ENCODE measurements at regions not wholly inside any gene's neighbourhood (a gene's known extent, or its start where the extent isn't known, plus 50 kb on each side); places are given as distances from the start of the nearest gene placed in this dataset.
"Not testable (repeated sequence)": the region's sequence is repeated elsewhere in the genome, so short reads cannot be mapped to it uniquely, and the experiment has no call there.

- DNase-seq (ENCODE audit: low read depth in 2 of 2): no peak
These were observed 58.3 kb downstream of the C11orf87 start for GRCh38 chr11:109480251-109480650.

- DNase-seq (ENCODE audit: low read depth in 2 of 2): no peak
These were observed 64.1 kb downstream of the C11orf87 start for GRCh38 chr11:109486129-109486528.

DNA sequence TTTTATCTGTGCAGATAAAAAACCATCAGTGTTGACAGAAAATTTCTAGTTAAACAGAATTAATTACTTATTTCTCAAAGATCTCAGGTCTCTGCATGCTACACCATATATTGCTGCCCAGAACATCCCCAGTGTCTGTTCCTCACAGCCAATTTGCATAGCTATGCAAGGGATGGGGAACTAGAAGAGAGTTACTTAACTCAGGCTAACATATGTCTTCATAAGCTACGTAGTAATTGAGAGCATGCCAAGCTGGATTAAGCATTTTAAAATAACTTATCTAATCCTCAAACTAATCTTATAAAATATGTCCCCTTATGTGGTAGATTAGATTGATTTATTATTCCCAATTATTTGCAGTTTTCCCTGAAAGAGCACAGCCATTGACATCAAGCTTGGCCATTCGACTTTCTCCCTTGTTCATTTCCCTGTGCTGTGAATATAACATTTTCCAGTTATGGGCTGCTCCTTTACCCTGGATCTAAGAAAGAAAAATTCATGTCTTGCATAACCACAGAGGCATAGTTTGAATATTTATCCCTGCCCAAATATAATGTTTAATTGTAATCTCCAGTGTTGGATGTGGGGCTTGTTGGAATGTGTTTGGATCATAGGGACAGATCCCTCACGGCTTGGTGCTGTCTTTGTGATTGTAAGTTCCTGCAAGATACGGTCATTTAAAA lies 69.1 kb downstream of the C11orf87 start:
- no peak for DNase-seq (ENCODE audit: low read depth in 2 of 2)

DNA sequence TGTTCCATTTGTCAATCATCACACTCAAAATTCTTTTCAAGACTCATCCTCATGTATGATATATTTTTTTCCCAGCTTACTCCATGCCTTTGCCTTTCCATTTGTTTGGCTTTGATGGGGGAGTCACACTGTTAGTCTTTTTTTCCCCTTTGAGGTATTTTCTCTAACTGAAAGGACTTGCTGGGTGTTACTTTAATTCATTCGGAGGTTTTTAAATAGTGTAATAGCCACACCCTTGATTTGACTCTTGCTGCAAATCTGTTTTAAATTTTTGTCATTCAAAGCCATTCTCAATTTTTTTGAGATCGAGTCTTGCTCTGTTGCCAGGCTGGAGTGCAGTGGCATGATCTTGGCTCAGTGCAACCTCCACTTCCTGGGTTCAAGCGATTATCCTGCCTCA lies 84.1 kb downstream of the C11orf87 start:
- no peak for DNase-seq (ENCODE audit: low read depth in 2 of 2)

DNA sequence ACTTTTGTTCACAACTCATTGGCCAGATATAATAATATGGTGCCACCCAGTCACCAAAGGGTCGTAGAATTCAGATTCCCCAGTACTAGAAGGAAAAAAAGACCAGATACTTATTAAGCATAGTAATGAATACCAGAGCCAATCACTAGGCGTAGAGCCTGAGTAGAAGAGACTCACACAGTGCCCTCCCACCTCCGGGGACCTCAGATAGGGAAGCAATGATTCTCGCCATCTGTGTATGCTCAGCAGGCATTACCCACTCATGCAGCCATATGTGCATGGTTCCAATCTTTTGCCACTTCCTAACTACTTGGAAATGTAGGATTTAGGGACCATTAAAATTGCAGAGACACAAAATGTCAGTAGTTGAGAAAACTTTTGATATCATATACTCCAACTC lies 85.3 kb downstream of the C11orf87 start:
- DNase-seq (ENCODE audit: low read depth in 2 of 2): no peak

DNA sequence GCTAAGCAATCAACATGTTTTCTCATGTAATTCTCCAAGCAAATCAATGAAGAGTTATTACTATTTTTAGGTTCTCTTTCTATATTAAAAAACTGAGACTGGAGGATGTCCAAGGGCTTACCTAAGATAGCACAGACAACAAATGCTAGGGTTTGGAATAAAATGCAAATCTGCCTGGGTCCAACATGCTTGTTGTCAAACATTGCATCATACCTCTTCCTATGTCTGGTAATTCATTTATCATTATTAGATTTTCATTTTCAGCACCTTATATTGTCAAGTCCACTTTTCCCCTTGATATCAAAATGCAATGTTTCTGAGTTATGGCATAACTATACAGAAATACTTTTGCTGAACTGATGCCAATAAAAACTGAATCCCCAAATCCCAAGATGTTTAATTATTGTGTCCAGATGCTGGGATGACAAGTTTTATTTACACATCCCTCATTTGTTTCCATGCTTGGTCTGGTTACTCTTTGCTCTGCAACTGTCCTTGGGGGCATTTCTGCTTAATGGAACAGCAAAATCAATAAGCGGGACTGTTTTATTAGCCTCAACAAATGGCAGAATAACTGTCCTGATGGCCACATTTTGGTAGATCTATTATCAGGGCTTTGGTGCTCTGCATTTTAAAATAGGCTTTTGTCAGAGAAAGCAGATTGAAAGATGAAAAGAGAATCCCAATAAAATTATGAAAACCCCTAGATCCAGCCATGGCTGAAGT lies 86.0 kb downstream of the C11orf87 start:
- DNase-seq (ENCODE audit: low read depth in 2 of 2): no peak

- DNase-seq (ENCODE audit: low read depth in 2 of 2): no peak
These were observed 87.0 kb downstream of the C11orf87 start for GRCh38 chr11:109508943-109509342.

GRCh38 chr11:109510316-109510715 lies 88.3 kb downstream of the C11orf87 start:
- no peak for DNase-seq (ENCODE audit: low read depth in 2 of 2)

- no peak for DNase-seq (ENCODE audit: low read depth in 2 of 2)
These were observed 89.6 kb downstream of the C11orf87 start for GRCh38 chr11:109511598-109511997.

DNA sequence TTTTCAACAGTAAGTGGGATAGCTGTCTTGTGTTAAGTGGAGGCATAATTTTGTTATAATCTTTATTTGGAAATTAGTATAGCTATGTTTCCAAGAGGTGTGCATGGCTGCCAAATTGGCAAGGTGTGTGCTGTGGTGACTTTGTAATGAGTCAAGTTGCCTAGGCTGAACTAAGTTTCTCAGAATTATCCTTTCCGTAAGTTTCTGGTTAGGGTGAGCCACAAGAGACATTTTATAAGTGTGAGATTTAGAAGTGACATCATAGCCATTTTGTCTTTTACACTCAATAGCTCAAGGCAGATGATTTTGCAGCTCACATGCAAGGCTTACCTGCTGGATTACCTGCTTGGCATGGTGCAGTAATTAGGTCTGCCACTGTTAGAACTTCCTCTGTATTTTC lies 90.3 kb downstream of the C11orf87 start:
- no peak for DNase-seq (ENCODE audit: low read depth in 2 of 2)

DNA sequence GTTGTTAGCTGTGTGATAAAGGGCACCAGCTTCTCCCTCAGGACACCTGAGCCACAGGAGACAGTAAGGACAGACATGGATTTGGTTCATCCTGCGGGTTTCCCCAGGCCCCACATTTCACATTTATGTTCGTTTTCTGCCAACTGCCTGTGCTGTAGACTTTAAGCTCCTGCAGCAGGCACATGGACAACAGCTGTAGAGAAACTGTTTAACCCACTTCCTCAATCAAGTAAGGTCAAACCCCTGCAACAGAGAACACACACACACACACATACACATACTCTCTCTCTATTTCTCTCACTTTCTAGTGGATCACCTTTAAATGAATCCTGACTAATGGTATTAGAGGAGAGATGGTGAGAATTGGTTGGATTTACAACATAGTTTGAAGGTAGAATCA lies 90.7 kb downstream of the C11orf87 start:
- no peak for DNase-seq (ENCODE audit: low read depth in 2 of 2)

DNA sequence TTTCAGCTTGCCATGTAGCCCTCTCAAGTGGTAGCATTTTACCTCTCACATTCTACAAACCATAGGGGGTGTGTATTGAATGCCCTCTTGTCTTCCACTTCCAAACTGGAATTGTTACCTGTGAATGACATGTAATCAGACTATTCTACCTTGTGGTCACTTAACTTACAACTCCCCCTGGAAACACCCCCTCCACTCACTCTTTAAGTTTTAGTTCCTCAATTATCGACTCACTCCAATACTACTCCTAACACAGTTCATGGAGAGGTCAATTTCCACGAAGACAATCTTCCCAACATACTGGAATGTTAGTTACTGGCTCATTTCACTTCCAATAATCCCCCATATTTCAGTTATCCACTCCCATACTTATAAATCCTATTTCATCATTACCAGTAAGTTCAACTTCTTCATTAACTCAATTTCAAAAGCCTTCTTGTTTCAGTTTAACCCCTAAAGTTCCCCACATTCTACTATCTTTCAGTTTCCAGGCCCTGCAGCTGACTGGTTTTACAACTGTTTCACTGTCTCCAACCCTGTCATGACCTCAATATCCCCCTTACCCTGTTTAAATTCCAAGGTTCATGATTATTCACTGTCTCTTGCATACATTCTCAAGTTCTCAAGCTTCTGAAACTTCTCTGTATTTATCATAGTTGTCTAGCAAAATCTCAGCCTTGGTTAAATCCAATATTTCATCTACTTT lies 92.5 kb downstream of the C11orf87 start:
- no peak for DNase-seq (ENCODE audit: low read depth in 2 of 2)

DNA sequence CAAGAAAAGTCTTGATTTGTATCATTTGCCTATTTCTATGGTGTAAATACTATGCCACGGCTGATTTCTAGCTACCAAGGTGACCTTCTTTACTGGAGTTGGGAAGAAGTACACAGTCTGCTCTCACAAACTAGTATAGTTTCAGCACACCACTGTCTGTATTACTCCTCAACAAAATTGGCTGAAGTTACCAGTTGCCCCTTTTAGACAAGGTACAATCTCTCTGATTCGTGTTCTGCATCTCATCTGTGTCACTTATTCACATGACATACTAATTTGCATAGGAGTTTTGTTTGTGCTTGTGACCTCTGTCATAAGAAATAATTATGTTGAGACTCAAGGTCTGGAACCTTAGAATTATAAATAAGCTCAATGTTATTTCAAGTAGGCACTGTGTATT lies 97.3 kb downstream of the C11orf87 start:
- no peak for DNase-seq (ENCODE audit: low read depth in 2 of 2)

DNA sequence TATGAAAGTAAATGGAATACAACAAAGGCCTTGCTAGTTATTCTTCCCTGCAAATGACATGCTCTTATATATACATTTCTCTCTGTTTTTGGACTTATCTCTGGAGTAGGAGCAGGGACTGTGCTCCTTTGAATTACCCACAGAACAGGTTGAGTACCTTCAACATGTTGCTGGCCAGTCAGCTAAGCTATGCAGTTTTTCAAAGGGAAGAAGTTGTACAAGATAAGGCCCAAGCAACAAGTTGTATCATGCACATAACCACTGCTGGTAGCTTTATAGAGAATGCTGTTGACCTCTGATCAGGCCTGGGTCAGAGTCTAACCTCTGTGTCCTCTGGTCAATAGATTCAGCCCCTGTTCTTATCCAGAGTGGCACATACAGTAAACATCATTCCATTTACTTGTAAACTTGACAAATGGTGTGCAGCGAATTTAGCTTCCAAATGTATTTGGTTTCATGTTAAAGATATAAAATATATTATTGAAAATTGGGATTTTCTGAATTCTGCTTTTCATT lies 99.6 kb downstream of the C11orf87 start:
- no peak for DNase-seq (ENCODE audit: low read depth in 2 of 2)

GRCh38 chr11:109522116-109522755 lies 100.2 kb downstream of the C11orf87 start:
- DNase-seq (ENCODE audit: low read depth in 2 of 2): no peak

GRCh38 chr11:109525636-109526035 lies 103.6 kb downstream of the C11orf87 start:
- DNase-seq (ENCODE audit: low read depth in 2 of 2): not testable (repeated sequence)

GRCh38 chr11:109526061-109526460 lies 104.1 kb downstream of the C11orf87 start:
- DNase-seq (ENCODE audit: low read depth in 2 of 2): no peak

DNA sequence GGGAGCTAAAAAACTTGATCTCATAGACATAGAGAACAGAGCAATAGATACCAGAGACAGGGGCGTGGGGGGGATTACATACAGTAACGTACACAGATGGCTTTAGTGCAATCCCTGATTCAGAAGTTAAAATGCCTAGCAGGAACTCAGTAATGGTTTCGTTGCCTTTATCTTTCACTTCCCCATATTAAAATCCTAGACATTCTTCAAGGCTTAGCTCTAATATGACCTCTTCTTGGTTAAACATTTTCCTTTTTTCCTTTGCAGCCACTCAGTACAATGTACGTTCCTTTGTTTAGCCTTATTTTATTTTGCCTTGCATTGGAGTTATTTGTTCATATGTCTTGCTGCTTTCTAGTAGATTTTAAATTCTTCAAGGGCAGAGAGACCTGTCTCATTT lies 104.9 kb downstream of the C11orf87 start:
- DNase-seq (ENCODE audit: low read depth in 2 of 2): no peak

GRCh38 chr11:109527496-109527895 lies 105.5 kb downstream of the C11orf87 start:
- no peak for DNase-seq (ENCODE audit: low read depth in 2 of 2)

DNA sequence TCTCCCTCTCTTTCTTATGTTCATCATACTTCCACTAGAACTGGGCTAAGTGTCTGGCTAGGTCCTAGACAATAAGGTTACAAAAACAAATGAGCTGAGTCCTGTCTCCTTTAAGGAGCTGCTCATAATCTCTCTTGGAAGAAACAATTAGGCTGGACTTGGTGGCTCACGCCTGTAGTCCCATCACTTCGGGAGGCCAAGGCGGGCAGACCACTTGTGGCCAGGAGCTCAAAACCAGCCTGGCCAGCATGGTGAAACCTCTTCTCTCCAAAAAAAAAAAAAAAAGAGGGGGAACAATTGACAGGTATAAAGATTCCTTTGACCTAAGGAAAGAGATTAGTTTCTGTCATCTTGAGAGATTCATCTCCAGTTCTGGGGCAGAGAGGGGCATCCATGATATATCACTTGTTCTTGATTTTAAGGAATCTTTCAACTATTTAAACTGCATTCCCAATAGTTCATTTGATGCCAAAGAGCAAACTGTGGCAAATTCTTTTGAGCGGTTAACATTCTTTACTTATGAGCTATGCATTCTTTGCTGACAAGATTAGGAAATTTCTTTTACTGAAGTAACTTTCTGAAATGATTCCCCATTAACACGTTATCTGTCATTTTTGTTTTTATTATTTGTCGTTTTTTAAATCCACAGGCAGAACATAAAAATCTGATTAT lies 125.5 kb downstream of the C11orf87 start:
- DNase-seq (ENCODE audit: low read depth in 2 of 2): no peak

DNA sequence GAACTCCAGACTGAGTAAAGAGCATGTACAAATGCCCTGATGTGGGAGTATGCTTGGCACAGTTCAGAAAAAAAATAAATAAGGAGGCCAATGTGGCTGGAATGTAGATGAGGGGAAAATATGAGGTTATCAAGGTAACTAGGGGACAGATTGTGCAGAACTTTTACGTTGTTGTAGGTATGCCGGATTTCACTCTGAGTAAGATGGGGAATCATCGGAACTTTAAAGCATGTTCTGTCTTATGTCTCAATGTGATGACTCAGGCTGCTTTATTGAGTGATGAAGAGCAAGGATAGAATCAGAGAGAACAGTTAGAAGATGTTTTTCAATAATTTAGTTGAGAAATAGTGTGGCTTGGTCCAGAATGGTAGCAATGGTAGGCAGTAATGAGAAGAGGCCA lies 130.4 kb downstream of the C11orf87 start:
- DNase-seq (ENCODE audit: low read depth in 2 of 2): no peak

DNA sequence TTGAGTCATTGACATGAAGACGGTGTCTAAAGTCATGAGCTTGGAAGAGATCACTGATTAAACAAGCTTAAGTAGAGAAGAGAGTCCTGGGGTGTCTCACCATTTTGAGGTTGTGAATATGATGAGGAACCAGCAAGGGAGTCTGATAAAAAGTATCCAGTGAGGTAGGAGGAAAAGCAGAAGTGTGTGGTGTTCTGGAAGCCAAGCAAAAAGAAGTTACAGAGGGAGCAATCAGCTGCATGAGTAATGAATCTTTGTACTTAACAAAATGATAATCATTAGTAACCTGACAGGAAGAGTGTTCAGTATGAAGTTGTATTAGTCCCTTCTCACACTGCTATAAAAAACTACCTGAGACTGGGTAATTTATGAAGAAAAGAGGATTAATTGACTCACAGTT lies 131.3 kb downstream of the C11orf87 start:
- no peak for DNase-seq (ENCODE audit: low read depth in 2 of 2)
